MM.1S (cell line): ENCODE measurements at regions not wholly inside any gene's neighbourhood (a gene's known extent, or its start where the extent isn't known, plus 50 kb on each side); places are given as distances from the start of the nearest gene placed in this dataset.

ENCODE experiments used
- EZH2 ChIP-seq: fragments of 300-600 bp; sonication (generic); optimal IDR thresholded peaks from 2 replicates; pipeline ENCODE3; 2017; ENCODE audit warnings: low read depth, mild to moderate bottlenecking, antibody characterized with exemption, low read length, mixed read lengths
- TF ChIP-seq, protein P1 (sequence below): fragments of 300-600 bp; sonication (generic); IDR thresholded peaks from 2 replicates; pipeline ENCODE4 v1.5.1; 2016; ENCODE audit warnings: antibody characterized with exemption, low read length, mixed read lengths

DNA sequence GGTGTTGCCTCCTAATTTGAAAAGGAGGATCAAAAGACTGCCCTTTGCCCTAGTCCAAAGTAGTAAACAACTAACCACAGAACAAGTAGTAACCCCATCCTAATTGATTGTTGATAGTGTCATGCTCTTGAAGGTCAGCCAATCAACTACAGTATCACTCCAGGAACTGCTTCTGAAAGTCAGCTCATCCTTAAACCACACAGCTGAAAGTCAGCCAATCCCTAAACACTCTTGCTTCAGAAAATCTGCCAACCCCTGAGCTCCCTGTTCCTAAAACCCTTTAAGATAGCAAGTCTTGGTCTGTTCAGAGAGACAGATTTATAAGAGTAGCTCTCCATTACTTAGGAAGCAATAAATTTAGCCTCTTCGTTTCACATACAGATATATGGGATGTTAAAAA, 51.6 kb upstream of the CPO start:
- TF ChIP-seq, protein P1, sequence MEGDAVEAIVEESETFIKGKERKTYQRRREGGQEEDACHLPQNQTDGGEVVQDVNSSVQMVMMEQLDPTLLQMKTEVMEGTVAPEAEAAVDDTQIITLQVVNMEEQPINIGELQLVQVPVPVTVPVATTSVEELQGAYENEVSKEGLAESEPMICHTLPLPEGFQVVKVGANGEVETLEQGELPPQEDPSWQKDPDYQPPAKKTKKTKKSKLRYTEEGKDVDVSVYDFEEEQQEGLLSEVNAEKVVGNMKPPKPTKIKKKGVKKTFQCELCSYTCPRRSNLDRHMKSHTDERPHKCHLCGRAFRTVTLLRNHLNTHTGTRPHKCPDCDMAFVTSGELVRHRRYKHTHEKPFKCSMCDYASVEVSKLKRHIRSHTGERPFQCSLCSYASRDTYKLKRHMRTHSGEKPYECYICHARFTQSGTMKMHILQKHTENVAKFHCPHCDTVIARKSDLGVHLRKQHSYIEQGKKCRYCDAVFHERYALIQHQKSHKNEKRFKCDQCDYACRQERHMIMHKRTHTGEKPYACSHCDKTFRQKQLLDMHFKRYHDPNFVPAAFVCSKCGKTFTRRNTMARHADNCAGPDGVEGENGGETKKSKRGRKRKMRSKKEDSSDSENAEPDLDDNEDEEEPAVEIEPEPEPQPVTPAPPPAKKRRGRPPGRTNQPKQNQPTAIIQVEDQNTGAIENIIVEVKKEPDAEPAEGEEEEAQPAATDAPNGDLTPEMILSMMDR: no peak
- no peak for TF ChIP-seq EZH2
